Loucy (cell line): ENCODE measurements at regions not wholly inside any gene's neighbourhood (a gene's known extent, or its start where the extent isn't known, plus 50 kb on each side); places are given as distances from the start of the nearest gene placed in this dataset.

Experiments used
- EZH2phosphoT487 ChIP-seq: fragments of 200-600 bp; IDR thresholded peaks from 2 replicates; pipeline ENCODE4 v1.6.1; 2018; ENCODE audit warnings: antibody characterized with exemption, mild to moderate bottlenecking, moderate library complexity, borderline replicate concordance
- TF ChIP-seq, protein P1 (sequence below): fragments of 200-600 bp; sonication (generic); conservative IDR thresholded peaks from 2 replicates; pipeline ENCODE4 v1.5.1; 2014; ENCODE audit warnings: mild to moderate bottlenecking, antibody characterized with exemption, low read length

DNA sequence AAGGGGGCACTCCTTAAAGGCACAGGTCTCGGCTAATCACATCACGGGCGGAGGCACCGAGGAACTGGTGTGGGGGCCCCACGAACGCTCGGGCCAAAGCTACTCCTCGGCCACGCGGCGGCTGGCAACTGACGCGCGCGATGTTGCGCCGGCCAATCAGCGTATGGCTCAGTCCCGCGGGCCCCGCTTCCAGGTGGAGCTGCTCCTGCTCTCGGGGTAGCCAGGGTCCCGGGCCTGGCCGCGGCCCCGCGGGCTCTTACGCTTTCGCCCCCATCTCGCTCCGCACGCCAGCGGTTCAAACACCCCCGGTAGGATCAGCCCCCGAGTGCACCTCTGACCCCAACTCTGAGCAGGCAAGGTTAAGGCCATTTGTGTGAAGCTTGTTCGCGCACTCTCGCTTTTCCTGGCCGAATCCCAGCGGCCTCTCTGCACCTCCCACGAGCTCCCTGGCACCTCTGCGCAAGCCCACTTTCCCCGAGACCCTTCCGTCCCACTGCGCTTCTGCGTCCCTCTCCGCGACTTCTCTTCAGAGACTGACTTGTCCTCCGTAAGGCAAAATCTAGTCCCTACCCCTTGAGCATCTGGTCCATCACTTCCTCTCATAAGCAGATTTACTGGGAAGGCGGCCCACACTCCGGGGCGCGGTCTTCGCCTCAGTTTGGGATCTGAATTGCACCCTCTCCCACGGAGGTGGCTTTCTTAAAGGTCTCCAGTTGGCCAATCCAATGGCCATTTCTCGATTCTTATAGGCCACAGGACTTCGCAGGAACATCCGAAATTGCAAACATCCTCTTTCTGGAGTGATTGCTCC is 200.9 kb upstream of the TBX20 start:
- TF ChIP-seq, protein P1, sequence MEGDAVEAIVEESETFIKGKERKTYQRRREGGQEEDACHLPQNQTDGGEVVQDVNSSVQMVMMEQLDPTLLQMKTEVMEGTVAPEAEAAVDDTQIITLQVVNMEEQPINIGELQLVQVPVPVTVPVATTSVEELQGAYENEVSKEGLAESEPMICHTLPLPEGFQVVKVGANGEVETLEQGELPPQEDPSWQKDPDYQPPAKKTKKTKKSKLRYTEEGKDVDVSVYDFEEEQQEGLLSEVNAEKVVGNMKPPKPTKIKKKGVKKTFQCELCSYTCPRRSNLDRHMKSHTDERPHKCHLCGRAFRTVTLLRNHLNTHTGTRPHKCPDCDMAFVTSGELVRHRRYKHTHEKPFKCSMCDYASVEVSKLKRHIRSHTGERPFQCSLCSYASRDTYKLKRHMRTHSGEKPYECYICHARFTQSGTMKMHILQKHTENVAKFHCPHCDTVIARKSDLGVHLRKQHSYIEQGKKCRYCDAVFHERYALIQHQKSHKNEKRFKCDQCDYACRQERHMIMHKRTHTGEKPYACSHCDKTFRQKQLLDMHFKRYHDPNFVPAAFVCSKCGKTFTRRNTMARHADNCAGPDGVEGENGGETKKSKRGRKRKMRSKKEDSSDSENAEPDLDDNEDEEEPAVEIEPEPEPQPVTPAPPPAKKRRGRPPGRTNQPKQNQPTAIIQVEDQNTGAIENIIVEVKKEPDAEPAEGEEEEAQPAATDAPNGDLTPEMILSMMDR, result no peak
- TF ChIP-seq EZH2phosphoT487, result no peak
